ENCODE measurements at regions not wholly inside any gene's neighbourhood (a gene's known extent, or its start where the extent isn't known, plus 50 kb on each side); places are given as distances from the start of the nearest gene placed in this dataset.

DNA sequence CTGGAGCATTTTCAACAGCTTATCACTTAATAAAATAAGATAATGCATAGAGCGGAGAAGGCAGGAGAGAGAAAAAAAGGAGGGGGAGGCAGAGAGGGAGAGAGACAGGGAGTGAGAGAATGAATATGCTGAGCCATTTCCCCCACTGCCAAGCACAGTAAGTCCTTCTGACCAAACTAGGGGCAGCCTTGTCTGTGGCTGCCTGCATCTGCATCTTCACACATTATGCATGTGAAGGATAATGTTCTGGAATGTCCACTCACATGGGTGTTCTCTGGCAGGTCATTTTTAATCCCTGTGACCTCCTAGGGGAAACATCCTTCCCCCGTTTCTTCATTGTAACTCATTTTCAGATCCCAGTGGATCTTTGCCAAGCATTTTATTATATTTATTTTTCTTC is 269.3 kb downstream of the FOXA2 start:
- no peak for DNase-seq (ENCODE audit: low spot score)

DNA sequence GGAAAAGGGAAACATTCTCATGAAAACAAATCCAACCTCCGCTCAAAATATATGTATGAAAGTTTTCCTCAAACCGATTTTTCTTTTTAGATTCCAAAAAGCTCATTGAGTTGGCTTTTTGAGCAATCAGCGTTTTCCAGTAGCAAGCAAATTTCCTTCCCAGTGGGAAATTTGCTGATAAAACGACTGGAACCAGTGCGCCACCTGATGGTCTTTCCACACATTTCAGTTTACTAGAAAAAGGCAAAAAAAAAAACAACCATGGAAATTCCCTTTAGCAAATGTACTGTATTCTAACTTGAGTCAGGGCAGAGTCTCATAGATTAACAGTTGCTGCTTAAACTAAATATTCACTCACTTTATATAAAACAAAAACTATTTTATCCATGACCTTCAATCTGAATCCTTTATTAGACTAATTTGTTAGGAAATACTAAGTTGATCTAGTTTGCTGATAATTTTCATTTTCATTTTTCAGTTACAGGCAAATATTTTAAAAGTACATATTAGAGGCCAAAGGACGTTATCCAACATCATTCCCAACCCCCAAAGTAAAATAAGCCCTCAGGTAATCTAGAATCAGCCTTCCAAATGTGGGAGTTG is 271.5 kb downstream of the FOXA2 start:
- peak; percentile 36 for DNase-seq (ENCODE audit: low spot score)

DNA sequence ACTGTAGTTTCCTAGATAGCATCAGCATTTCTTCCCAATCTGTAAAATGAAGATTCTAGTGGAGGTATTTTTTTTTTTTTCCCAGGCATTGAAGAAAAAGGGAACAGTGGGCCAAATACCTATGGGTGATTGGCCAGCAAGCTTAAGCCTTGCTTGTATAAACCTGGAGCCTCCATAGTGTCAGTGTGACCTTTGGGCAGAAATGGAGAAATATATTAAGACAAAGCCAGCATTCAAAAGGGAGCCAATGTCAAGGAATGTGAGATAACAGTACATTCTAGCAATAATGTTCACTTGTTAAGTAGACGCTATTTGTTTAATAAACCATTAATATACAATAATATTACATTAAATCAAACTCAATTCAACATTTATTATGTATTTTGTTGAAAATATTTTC is 275.4 kb downstream of the FOXA2 start:
- no peak for DNase-seq (ENCODE audit: low spot score)

DNA sequence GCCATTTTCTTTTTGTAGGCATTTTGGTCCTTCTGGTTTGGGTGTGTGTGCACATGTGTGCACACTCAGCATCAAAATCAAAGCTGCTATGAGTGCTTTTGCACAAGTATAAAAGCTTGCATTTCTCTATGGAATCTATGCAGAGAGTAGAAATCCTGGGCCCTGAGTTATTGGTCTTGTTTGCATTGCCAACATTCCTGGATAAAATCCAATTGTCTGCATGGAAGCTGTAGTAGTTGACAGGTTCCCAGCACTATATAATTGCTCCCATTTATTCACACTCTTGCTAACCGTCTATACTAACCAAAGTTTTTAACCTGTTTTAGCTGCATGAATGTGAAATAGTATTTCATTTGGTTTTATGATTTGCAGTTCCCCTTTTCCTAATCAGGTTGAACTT is 277.0 kb downstream of the FOXA2 start:
- DNase-seq (ENCODE audit: low spot score), result no peak

DNA sequence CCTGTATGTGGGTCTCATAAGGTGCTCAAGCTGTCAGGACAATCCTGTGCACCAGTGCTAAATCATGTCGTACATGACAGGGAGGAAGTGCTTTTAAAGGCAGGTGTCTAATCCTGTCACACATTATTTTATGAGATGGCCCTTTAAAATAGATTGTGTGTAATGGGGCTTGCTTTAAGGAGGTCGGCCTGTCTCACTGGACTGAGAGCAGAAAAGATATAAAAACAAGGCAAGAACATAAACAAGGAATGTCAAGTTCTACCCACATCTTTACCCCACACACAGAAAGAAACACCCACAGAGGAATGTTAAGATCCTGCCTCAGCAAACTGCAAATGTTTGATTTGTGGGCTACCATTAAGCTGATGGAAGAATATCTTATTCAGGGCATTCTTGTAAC is 279.0 kb downstream of the FOXA2 start:
- no peak for DNase-seq (ENCODE audit: low spot score)

GRCh38 chr20:22303523-22303922 is 280.8 kb downstream of the FOXA2 start:
- DNase-seq (ENCODE audit: low spot score), result no peak

GRCh38 chr20:22302039-22302438 is 282.3 kb downstream of the FOXA2 start:
- no peak for DNase-seq (ENCODE audit: low spot score)

DNA sequence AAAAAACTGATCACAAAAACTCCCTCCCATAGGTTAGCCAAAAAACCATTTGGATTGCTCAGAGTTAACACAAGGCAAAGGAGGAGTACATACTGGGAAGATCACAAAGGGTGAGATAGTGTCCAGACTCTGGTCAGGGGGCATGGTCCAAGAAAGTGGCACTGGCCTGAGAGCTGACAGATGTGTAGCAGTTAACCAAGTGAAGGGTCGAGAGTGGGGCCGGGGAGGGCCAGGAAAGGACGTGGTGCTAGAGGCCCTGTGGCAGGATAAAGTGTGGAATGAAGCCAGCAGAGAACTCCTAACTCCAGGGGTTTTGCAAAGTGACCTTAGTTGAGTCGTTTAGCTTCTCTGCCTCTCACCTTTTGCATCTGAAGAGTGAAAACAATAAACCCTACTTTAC is 290.5 kb downstream of the FOXA2 start:
- DNase-seq (ENCODE audit: low spot score), result no peak

DNA sequence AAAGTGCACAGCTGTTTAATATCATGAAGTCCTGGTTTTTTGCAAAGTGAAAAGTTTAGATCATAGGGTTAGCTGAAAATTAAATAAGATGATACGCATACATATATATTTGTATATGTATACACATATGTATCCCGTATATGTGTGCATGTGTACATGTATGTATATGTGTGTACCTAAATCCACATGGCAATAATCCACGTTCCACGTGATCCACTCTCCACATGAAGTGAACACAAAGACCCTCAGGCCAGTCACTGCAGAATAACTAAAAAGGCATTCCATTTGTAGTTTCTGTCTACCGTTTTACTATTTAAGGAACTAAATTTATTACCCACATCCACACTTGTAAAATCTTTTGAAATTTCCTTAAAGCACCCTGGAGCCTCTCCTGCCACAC is 294.9 kb downstream of the FOXA2 start:
- no peak for DNase-seq (ENCODE audit: low spot score)

- DNase-seq (ENCODE audit: low spot score), result no peak
These were observed 295.4 kb downstream of the FOXA2 start for GRCh38 chr20:22288957-22289356.

- no peak for DNase-seq (ENCODE audit: low spot score)
These were observed 296.2 kb downstream of the FOXA2 start for GRCh38 chr20:22288156-22288555.

- no peak for DNase-seq (ENCODE audit: low spot score)
These were observed 298.8 kb downstream of the FOXA2 start for GRCh38 chr20:22285555-22285954.

- DNase-seq (ENCODE audit: low spot score), result no peak
These were observed 301.7 kb downstream of the FOXA2 start for GRCh38 chr20:22282696-22283095.

- DNase-seq (ENCODE audit: low spot score), result no peak
These were observed 310.0 kb downstream of the FOXA2 start for GRCh38 chr20:22274330-22274729.

DNA sequence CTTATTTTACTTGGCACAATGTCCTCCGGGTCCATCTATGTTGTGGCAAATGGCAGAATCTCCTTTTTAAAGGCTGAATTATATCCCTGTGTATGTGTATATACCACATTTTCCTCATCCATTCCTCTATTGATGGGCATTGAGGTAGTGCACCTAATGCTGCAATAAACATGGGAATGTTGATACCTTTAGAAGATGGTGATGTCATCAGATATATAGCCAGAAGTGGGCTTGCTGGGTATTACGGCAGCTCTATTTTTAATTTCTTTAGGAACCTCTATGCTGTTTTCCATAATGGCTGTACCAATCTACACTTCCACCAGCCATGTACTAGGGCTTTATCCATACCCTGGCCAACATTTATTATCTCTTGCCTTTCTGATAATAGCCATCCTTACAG is 315.7 kb downstream of the FOXA2 start:
- DNase-seq (ENCODE audit: low spot score), result no peak

DNA sequence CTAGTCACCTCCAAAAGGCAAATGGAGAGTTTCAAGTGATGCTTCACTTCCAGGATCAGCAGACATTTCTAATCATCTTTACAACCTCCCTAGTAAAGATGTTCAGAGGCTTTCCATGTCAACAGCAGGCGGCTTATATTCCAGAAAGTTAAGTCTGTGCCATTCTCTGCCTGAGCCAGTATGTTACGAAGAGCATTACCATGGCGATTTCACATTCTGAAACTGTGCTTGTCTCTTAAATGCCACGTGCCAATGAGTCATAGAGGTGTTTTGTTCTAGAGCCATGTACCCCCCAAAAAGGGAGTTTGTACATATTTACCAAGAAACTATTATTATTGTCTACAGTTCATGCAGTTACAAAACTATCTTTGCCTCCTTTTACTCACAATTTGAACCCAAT is 319.5 kb downstream of the FOXA2 start:
- DNase-seq (ENCODE audit: low spot score), result no peak

DNA sequence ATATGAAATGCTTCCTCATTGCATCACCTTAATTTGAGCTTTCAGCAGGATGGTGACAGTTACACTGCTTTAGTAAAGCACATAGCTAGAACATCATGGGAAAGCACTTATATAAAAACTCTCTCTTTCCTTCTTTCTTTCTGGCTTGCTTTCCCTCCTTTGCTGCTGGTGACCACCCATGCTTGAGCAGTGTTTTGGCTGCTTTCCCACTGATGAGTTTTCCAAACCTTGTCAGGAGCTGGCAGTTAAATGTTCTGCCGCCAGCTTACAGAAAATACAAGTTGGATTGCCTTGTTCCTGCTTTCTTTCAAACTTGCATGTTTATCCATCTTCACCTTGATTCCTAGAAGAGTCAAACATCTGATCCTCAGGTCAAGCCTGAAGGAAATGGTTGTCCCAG is 323.9 kb downstream of the FOXA2 start:
- DNase-seq (ENCODE audit: low spot score), result no peak

GRCh38 chr20:22257912-22258311 is 326.5 kb downstream of the FOXA2 start:
- no peak for DNase-seq (ENCODE audit: low spot score)

DNA sequence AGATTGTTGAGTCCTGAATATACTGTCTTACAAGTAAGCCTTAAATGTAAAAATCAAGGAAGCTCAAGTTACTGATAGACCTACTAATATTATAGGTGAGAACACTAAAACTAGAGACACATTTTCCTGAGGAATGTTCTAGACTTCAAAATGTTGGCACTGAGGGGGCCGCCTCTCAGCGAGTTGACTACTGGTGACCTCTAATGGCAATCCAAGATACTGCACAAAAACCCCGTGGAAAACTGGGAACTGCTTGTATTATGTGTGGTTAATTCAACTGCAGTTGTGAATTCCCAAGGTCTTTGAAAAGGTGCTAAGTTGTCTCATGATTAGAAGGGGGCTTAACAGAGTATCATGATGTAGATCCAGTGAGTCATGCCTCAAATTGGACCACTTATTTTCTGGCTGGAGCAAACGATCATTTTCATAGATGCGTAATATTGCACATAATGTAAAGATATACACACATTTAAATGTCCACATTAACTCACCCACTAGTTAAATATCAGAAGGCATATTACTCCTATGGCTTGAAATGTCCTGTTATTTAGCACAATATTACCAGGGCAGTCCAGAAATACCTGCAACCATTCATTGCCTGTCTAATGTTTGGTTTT is 336.2 kb downstream of the FOXA2 start:
- DNase-seq (ENCODE audit: low spot score), result no peak

- no peak for DNase-seq (ENCODE audit: low spot score)
These were observed 339.2 kb downstream of the FOXA2 start for GRCh38 chr20:22245139-22245538.

GRCh38 chr20:22243067-22243466 is 341.3 kb downstream of the FOXA2 start:
- no peak for DNase-seq (ENCODE audit: low spot score)

- DNase-seq (ENCODE audit: low spot score), result no peak
These were observed 342.8 kb downstream of the FOXA2 start for GRCh38 chr20:22241609-22242008.

GRCh38 chr20:22232923-22233322 is 351.4 kb downstream of the FOXA2 start:
- no peak for DNase-seq (ENCODE audit: low spot score)

GRCh38 chr20:22232473-22232872 is 351.9 kb downstream of the FOXA2 start:
- DNase-seq (ENCODE audit: low spot score), result no peak
